H1 (cell line): ENCODE measurements at regions not wholly inside any gene's neighbourhood (a gene's known extent, or its start where the extent isn't known, plus 50 kb on each side); places are given as distances from the start of the nearest gene placed in this dataset.

Experiments
- CTCF ChIA-PET: fragments of 300-600 bp; sonication (Branson Sonifier 250); formaldehyde crosslinking; loops from one replicate; lab custom pipeline; 2021; ENCODE audit not compliant: partially characterized antibody; lab: Charles Lee
- POLR2A ChIA-PET: fragments of 300-600 bp; sonication (Branson Sonifier 250); formaldehyde crosslinking; loops from one replicate; lab custom pipeline; 2021; ENCODE audit warnings: inconsistent platforms; ENCODE audit not compliant: partially characterized antibody; lab: Charles Lee
- DNase-seq, 2 experiments: peaks; one replicate each; pipeline versions ENCODE4 v3.0.0 to v3.0.0-alpha.2; 2010 to 2022; ENCODE audit warnings: low spot score in 2 of 2, low read depth in 1 of 2, mixed read lengths in 1 of 2
- FAIRE-seq: peaks from 2 replicates; lab custom pipeline; 2011; peaks lifted over from hg19 to GRCh38; lab: Jason Lieb, UNC
- H2AFZ ChIP-seq: 2 replicates; pipeline ENCODE4 v1.8.1; 2012; ENCODE audit warnings: low read length, inconsistent platforms
- H2AK5ac ChIP-seq: 2 replicates; pipeline ENCODE4 v1.6.1; 2013; ENCODE audit warnings: low read depth, low read length
- H2BK120ac ChIP-seq: replicated peaks from 2 replicates; pipeline ENCODE3; 2013; ENCODE audit warnings: low read depth, low read length, inconsistent platforms
- H2BK12ac ChIP-seq: 2 replicates; pipeline ENCODE4 v1.6.1; 2013; ENCODE audit warnings: low read depth, low read length
- H2BK15ac ChIP-seq: 2 replicates; pipeline ENCODE4 v1.6.1; 2013; ENCODE audit warnings: low read length
- H2BK20ac ChIP-seq: 2 replicates; pipeline ENCODE4 v1.6.1; 2013; ENCODE audit warnings: low read length
- H2BK5ac ChIP-seq: 2 replicates; pipeline ENCODE4 v1.6.1; 2013; ENCODE audit warnings: low read depth, low read length
- H3K14ac ChIP-seq: 2 replicates; pipeline ENCODE4 v1.6.1; 2013; ENCODE audit warnings: inconsistent platforms; ENCODE audit not compliant: insufficient read length
- H3K18ac ChIP-seq: 2 replicates; pipeline ENCODE4 v1.6.1; 2013; ENCODE audit warnings: low read length; ENCODE audit errors: extremely low read depth
- H3K23ac ChIP-seq: 2 replicates; pipeline ENCODE4 v1.6.1; 2013; ENCODE audit warnings: inconsistent platforms; ENCODE audit not compliant: insufficient read length
- H3K23me2 ChIP-seq: 2 replicates; pipeline ENCODE4 v1.6.1; 2013; ENCODE audit warnings: low read depth, low read length
- H3K27ac ChIP-seq: 2 replicates; pipeline ENCODE4 v1.6.1; 2011; ENCODE audit warnings: low read depth, low read length, inconsistent platforms
- H3K27me3 ChIP-seq, 4 experiments: replicated peaks in 1 of 4; 1 replicate in 1 of 4; 2 replicates in 3 of 4; pipeline versions ENCODE4 v1.6.1 to v1.8.1; 2011 to 2013; ENCODE audit warnings: low read length in 3 of 4, mild to moderate bottlenecking in 3 of 4, inconsistent platforms in 2 of 4, mixed read lengths in 2 of 4, moderate library complexity in 1 of 4; ENCODE audit not compliant: control insufficient read depth in 3 of 4, insufficient read depth in 3 of 4; ENCODE audit errors: extremely low read depth in 1 of 4
- H3K36me3 ChIP-seq, 4 experiments: 2 replicates each; pipeline versions ENCODE4 v1.6.1 to v1.8.1; 2011 to 2013; ENCODE audit warnings: mild to moderate bottlenecking in 4 of 4, low read length in 3 of 4, moderate library complexity in 2 of 4, control low read depth in 1 of 4, inconsistent platforms in 1 of 4; ENCODE audit not compliant: insufficient read depth in 4 of 4, control insufficient read depth in 2 of 4
- H3K4ac ChIP-seq: replicated peaks from 2 replicates; pipeline ENCODE3; 2013; ENCODE audit warnings: low read length, low read depth, mixed read lengths, inconsistent platforms; ENCODE audit not compliant: insufficient read length
- H3K4me1 ChIP-seq, 4 experiments: replicated peaks in 1 of 4; 1 replicate in 1 of 4; 2 replicates in 3 of 4; pipeline versions ENCODE4 v1.6.1 to v1.8.1; 2011 to 2013; ENCODE audit warnings: low read length in 3 of 4, inconsistent platforms in 2 of 4, mixed read lengths in 1 of 4; ENCODE audit not compliant: insufficient read depth in 4 of 4, control insufficient read depth in 3 of 4
- H3K4me2 ChIP-seq, 2 experiments: 2 replicates each; pipeline versions ENCODE4 v1.6.1 to v1.8.1; 2011 to 2013; ENCODE audit warnings: low read depth in 2 of 2, low read length in 2 of 2, control low read depth in 1 of 2, inconsistent platforms in 1 of 2, mild to moderate bottlenecking in 1 of 2; ENCODE audit not compliant: insufficient read depth in 1 of 2
- H3K4me3 ChIP-seq, 4 experiments: fragments of 200-600, 300-600 bp in 1 of 4; sonication (generic), shearing (Covaris generic), sonication (Bioruptor Twin) in 1 of 4; 2 replicates each; pipeline versions ENCODE4 v1.5.1 to v1.8.1; 2011 to 2016; ENCODE audit warnings: low read length in 4 of 4, low read depth in 3 of 4, control low read depth in 2 of 4, inconsistent platforms in 2 of 4, mild to moderate bottlenecking in 2 of 4, mixed read lengths in 1 of 4, moderate library complexity in 1 of 4; ENCODE audit not compliant: insufficient read depth in 2 of 4; ENCODE audit errors: extremely low read depth in 1 of 4
- H3K56ac ChIP-seq: replicated peaks from 2 replicates; pipeline ENCODE3; 2013; ENCODE audit warnings: low read depth, mild to moderate bottlenecking, mixed read lengths, low read length, inconsistent platforms; ENCODE audit not compliant: insufficient read length
- H3K79me1 ChIP-seq: 2 replicates; pipeline ENCODE4 v1.6.1; 2013; ENCODE audit warnings: low read depth, low read length, control low read depth
- H3K79me2 ChIP-seq, 2 experiments: 2 replicates each; pipeline versions ENCODE4 v1.6.1 to v1.8.1; 2012 to 2013; ENCODE audit warnings: low read length in 2 of 2, mild to moderate bottlenecking in 2 of 2, inconsistent platforms in 1 of 2; ENCODE audit not compliant: insufficient read depth in 2 of 2, control insufficient read depth in 1 of 2
- H3K9ac ChIP-seq, 4 experiments: replicated peaks in 1 of 4; 1 replicate in 1 of 4; 2 replicates in 3 of 4; pipeline versions ENCODE4 v1.6.1 to v1.8.1; 2011 to 2013; ENCODE audit warnings: low read depth in 3 of 4, low read length in 3 of 4, control low read depth in 2 of 4, mild to moderate bottlenecking in 2 of 4, moderate library complexity in 2 of 4, inconsistent platforms in 1 of 4; ENCODE audit errors: extremely low read depth in 1 of 4
- H3K9me3 ChIP-seq, 2 experiments: 2 replicates each; pipeline versions ENCODE4 v1.6.1 to v1.8.1; 2012 to 2013; ENCODE audit warnings: mild to moderate bottlenecking in 2 of 2, moderate library complexity in 2 of 2, control low read depth in 1 of 2, inconsistent platforms in 1 of 2, low read depth in 1 of 2, low read length in 1 of 2, mixed read lengths in 1 of 2; ENCODE audit not compliant: insufficient read depth in 2 of 2
- H4K20me1 ChIP-seq, 2 experiments: replicated peaks in 1 of 2; 2 replicates each; pipeline versions ENCODE3 to v1.8.1; 2011 to 2013; ENCODE audit warnings: inconsistent platforms in 2 of 2, low read length in 2 of 2, mild to moderate bottlenecking in 1 of 2; ENCODE audit not compliant: insufficient read depth in 2 of 2, control insufficient read depth in 1 of 2
- H4K5ac ChIP-seq: 2 replicates; pipeline ENCODE4 v1.6.1; 2013; ENCODE audit warnings: low read length, low read depth, mixed read lengths, inconsistent platforms; ENCODE audit not compliant: insufficient read length
- H4K8ac ChIP-seq: 2 replicates; pipeline ENCODE4 v1.8.0; 2013; ENCODE audit warnings: mild to moderate bottlenecking, moderate library complexity, low read length, inconsistent platforms; ENCODE audit not compliant: insufficient read depth; ENCODE audit errors: extremely low read depth
- H4K91ac ChIP-seq: replicated peaks from 2 replicates; pipeline ENCODE3; 2013; ENCODE audit warnings: low read length, mixed read lengths, inconsistent platforms; ENCODE audit not compliant: insufficient read length
- BRCA1 ChIP-seq: IDR thresholded peaks from 2 replicates; pipeline ENCODE4 v1.6.1; 2012; ENCODE audit warnings: low read depth, low read length, improper control_type of control experiment
- WGBS, 2 experiments: shearing (Covaris generic) in 1 of 2; methylation state at CpG; one replicate each; pipeline versions ENCODE4 v1.1.6 to v1.1.7; 2013 to 2015; ENCODE audit warnings: low lambda C conversion rate in 2 of 2, mixed read lengths in 2 of 2, inconsistent platforms in 1 of 2, low coverage in 1 of 2, missing lambda C conversion rate in 1 of 2; ENCODE audit not compliant: insufficient replicate concordance in 2 of 2, insufficient coverage in 1 of 2, insufficient read length in 1 of 2; ENCODE audit errors: extremely low coverage in 1 of 2, missing lambda C conversion rate in 1 of 2; 5-methylcytosine and 5-hydroxymethylcytosine counted together
- TF ChIP-seq, protein P1 (sequence below): IDR thresholded peaks from 2 replicates; pipeline ENCODE4 v1.6.1; 2011; ENCODE audit warnings: low read depth, mild to moderate bottlenecking, low read length; ENCODE audit not compliant: insufficient read depth

DNA sequence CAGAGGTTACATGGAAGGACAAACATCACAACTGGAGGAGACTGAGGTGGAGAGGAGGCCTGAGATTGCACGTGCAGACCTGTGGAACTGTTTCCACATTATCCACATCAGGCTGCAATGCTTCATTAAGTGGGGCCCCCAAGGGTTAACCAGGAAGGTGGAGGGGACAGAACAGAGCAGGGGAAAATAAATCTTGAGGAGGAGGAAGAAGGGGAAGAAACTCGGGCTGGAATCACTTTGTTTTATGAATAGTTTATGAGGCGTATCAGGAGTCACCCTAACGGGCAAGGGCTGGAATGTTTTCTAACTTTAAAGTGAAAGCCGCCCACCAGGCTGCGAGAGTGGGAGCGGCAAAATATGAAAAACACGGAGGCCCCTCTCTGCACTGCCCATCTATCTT lies 154.9 kb downstream of the WNT5A start:
- Histone ChIP-seq H4K8ac (no peak overlapping the region), H2AFZ (no peak overlapping the region), H2AK5ac (no peak overlapping the region), H2BK20ac (no peak overlapping the region), H3K9me3 (no peaks in the 10 kb centered on the region), H3K4me3 (no peak overlapping the region), H4K91ac (no peak overlapping the region), H2BK5ac (no peak overlapping the region), H4K20me1 (no peaks in the 10 kb centered on the region), H2BK120ac (no peak overlapping the region), H3K23me2 (peaks cover 4% of the 10 kb centered on the region; the same call in 1 of the 2 replicates), H3K27me3 (peaks cover 0 to 1% (median 0%) of the 10 kb centered on the region in 4 experiments; a peak in 1 of 7 replicates), H3K14ac (no peak overlapping the region), H3K79me1 (no peaks in the 10 kb centered on the region), H3K56ac (no peak overlapping the region), H3K4me2 (no peak overlapping the region), H3K4me1 (peaks cover 0 to 3% (median 0%) of the 10 kb centered on the region in 4 experiments; a peak in 1 of 7 replicates), H3K23ac (no peak overlapping the region), H3K36me3 (no peaks in the 10 kb centered on the region), H3K27ac (no peak overlapping the region), H4K5ac (no peak overlapping the region), H2BK15ac (no peak overlapping the region), H3K9ac (no peak overlapping the region), H3K4ac (no peak overlapping the region), H3K79me2 (no peaks in the 10 kb centered on the region), H2BK12ac (no peak overlapping the region), H3K18ac (no peak overlapping the region)
- 93% methylated on average over 8 of the region's 8 CpGs; no CpG with 5 or more reads in 1 of the 2 experiments for WGBS, 2 experiments
- TF ChIP-seq, protein P1, sequence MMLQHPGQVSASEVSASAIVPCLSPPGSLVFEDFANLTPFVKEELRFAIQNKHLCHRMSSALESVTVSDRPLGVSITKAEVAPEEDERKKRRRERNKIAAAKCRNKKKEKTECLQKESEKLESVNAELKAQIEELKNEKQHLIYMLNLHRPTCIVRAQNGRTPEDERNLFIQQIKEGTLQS = no peak
- no peak for TF ChIP-seq BRCA1
- POLR2A ChIA-PET = no interaction called here
- DNase-seq (no peak), FAIRE-seq (no peak)
- CTCF ChIA-PET = interaction anchor here (0.9 kb wide), 1 partner anchor 17 kb away, joined by 3 read pairs; no protein-coding TSS in a partner anchor
